WI38 (cell line): ENCODE measurements at regions not wholly inside any gene's neighbourhood (a gene's known extent, or its start where the extent isn't known, plus 50 kb on each side); places are given as distances from the start of the nearest gene placed in this dataset.

ENCODE experiments used
- H3K4me3 ChIP-seq: 2 replicates; pipeline ENCODE4 v1.5.1; 2011; ENCODE audit warnings: low read depth, mild to moderate bottlenecking, control low read depth, low read length
- TF ChIP-seq, protein P1 (sequence below): IDR thresholded peaks from 2 replicates; pipeline ENCODE4 v1.5.1; 2012; ENCODE audit warnings: low read depth, mild to moderate bottlenecking, control low read depth, low read length

DNA sequence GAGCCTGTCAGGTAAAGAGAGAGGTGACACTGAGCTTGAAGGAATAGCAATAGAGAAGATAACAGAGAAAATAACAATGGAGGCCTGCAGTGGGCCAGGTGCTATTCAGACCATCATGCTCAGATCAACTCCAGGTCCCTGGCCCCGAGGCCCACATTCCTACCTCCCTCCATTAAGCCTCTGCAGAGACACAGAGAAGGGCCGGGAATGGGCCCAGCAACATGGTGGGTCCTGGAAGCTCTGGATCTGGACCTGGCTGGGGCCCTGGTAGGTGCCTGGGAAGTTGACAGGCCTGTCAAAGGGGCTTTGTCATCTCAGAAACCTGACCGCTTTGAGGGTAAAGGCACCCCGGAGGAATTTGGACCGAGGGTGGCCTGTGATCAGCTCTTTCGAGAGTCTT lies 159.7 kb upstream of the GLI2 start:
- no peak overlapping the region for H3K4me3 ChIP-seq
- TF ChIP-seq, protein P1, sequence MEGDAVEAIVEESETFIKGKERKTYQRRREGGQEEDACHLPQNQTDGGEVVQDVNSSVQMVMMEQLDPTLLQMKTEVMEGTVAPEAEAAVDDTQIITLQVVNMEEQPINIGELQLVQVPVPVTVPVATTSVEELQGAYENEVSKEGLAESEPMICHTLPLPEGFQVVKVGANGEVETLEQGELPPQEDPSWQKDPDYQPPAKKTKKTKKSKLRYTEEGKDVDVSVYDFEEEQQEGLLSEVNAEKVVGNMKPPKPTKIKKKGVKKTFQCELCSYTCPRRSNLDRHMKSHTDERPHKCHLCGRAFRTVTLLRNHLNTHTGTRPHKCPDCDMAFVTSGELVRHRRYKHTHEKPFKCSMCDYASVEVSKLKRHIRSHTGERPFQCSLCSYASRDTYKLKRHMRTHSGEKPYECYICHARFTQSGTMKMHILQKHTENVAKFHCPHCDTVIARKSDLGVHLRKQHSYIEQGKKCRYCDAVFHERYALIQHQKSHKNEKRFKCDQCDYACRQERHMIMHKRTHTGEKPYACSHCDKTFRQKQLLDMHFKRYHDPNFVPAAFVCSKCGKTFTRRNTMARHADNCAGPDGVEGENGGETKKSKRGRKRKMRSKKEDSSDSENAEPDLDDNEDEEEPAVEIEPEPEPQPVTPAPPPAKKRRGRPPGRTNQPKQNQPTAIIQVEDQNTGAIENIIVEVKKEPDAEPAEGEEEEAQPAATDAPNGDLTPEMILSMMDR: no peak

DNA sequence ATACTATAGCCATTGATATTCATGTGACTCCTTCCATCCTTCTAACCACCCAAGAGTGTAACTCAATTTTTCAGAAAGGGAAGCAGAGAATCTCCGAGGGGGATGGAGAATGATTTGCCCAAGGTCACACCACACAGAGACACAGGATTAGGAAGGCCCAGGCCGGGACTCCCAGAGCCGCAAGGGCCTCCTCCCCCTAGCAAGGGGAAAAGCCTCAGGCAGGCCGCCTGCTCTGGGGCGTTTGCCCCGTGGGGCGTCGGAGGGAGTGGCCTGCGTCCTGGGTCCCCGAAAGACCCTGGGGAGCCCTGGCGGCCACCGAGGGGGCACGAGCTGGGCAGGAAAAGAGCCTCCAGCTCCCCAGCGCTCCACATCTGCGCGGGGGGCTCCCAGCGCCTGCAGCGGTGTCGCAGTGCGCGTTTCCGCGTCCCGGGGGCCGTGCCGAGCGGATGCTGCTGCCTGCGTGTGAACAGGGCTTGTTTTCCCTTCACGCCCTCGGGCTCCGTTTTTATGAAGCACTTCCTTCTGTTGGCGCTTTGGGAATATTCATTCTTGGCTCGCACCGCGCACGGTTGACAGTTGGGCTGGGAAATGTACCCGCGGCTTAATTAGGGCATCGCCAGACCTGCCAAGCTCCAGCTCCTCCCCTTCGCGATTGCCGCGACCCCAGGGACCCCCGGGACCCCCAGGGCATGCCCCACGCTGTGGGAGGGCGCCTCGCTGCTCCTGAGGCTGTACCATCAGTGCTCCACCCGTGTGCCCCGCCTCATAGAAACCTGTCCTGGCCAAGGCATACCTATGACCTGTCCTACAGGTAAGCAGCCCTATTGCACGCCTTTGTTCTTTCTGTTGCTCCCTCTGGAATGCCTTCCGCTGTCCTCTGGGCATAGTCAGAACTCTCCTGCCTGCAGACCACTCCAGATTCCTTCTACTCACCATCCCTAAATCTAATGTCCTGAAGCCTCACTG lies 158.9 kb upstream of the GLI2 start:
- TF ChIP-seq, protein P1: no peak
- H3K4me3 ChIP-seq: no peak overlapping the region

DNA sequence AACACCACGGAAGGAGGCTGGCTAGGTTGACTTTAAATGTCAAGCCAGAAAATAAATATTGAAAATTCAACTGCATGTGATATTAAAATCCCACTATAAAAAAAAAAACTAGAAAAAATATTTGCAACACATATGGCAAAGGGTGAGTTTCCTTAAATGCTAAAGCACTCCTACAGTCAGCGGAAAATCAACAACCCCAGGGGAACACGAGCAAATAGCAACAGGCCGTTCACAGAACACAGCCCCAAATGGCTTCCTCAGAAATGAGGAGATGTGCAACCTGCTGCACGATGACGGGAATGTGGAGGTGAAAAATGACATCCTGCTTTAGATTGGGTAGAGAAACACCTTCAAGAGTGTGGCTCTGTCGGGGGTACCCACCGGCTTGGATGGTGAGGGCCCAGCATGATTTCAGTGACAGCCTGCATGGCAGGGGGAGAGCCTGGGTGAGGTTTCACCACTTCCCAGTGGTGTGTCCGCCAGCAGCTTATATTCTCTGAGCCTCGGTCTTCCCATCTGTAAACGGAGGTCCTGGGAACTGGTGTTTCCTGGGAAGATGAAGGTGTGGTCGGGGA lies 157.9 kb upstream of the GLI2 start:
- no peak overlapping the region for H3K4me3 ChIP-seq
- TF ChIP-seq, protein P1: no peak

DNA sequence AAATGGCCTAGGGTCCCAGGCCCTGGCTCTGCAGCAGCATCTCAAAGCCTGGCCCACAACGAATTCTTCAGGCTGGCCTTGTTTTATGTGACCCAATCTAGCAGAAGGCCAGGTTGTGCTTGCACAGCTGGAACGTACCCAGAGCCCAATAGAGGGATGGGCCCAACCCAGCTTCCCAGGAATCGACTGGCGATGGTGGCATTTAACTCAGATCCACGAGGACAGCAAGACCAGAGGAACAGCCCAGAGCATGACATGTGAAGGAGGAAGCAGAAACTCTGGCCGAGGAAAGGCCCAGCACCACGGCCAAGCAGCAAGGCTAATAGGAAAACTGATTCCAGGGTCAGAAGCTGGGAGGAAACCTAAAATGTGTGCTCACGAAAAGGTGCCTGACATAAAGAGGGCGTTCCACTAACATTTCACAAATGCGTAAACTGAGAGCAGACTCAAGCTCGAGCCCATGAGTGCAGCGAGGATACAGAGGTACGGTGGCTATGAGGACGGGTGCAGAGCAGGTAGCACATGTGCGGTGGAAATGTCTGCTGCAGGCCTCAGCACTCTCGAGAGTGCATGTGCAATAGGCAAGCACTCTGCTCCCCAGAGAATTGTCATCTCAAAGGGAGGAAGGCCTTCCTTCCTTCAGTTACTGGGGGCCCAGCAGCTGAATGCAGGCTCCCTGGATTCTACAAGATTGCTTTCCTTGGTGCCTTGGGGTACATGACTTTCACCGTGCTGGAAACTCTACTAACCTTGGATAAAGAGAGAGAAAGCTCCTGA lies 156.9 kb upstream of the GLI2 start:
- TF ChIP-seq, protein P1: no peak
- H3K4me3 ChIP-seq: no peak overlapping the region

DNA sequence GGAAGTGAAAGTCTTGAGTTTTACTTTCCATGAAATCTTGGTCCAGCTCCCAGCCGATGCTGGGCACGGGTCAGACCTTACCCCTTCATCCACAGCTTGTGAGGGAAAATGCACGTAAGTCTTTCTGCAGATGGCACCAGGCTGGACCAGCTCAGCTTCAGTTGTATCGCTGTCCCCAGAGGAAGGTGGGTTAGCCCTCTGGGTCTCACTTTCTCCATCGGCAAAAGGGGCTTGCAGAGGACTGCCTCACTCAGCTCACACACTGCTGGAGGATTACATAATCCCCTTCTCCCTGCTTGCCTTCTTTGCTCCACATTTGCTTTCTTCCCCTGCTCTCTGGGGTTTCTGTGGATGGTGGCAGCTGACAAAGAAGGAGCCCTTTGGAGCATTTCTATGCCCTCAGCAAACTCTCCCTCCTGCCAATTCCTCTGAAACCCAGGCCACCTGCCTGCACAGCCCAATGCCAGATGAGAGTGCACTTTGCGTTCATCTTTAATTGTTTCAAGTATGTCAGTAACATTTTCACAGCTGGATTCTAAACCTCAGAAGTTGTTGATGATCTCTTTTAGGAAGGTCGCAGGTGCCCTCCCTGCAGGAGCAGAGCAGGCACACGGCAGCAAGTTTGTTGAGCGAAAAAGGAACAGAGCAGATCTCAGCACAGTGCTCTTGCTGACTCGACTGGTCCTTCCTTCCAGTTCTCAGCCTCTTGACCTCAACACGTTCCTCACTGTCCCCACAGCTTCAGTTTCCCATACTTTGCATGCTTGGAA lies 155.6 kb upstream of the GLI2 start:
- no peak overlapping the region for H3K4me3 ChIP-seq
- TF ChIP-seq, protein P1: no peak

DNA sequence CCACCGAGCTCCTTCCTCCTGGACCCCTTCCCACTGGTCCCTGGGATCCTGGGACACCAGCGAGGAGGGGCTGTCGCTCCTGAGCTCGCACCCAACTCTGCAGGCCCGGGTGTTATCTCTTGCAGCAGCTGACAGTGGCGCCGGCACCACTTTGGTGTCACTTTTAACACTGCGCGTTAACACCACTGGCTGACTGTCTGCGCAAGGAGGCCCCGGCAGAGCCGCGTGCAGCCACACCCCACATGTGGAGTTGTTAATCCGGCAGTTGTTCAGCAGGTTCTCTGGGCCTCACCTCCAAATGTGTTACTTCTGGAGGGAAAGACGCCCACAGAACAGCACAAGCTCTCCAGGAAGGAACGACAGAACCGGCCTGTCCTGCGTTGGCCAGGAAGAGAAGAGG lies 155.0 kb upstream of the GLI2 start:
- TF ChIP-seq, protein P1: no peak
- no peak overlapping the region for H3K4me3 ChIP-seq
